HG02870 (cell line): ENCODE measurements at regions not wholly inside any gene's neighbourhood (a gene's known extent, or its start where the extent isn't known, plus 50 kb on each side); places are given as distances from the start of the nearest gene placed in this dataset.

Experiments
- ATAC-seq: cut with Tn5 transposase; IDR thresholded peaks from one replicate; pipeline ENCODE4 v1.9.1; 2021; ENCODE audit warnings: mild to moderate bottlenecking, moderate library complexity; ENCODE audit not compliant: unreplicated experiment

DNA sequence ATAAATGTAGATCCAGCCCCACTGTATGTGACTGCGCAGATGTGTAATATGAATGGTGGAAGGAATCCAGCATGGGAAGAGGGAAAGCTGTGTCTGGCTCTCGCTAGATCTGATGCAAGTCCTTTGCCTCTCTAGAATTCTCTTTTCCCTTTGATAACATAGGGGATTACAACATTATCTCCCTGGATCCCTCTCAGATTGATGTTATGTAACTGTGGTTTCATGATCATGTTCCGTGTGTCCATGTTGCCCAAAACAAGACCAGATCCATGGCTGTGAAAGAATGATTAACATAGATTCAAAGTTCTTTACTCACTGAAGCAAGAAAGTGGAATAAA lies 184.0 kb upstream of the UBL3 start:
- ATAC-seq, result no peak

- ATAC-seq, result no peak
Observed at GRCh38 chr13:30033681-30034457, 183.5 kb upstream of the UBL3 start.

GRCh38 chr13:30032263-30032662 lies 181.8 kb upstream of the UBL3 start:
- ATAC-seq, result no peak

GRCh38 chr13:30031488-30031887 lies 181.1 kb upstream of the UBL3 start:
- ATAC-seq, result no peak

- ATAC-seq, result no peak
Observed at GRCh38 chr13:30030141-30030750, 179.8 kb upstream of the UBL3 start.

- no peak for ATAC-seq
Observed at GRCh38 chr13:30027569-30028455, 177.4 kb upstream of the UBL3 start.

DNA sequence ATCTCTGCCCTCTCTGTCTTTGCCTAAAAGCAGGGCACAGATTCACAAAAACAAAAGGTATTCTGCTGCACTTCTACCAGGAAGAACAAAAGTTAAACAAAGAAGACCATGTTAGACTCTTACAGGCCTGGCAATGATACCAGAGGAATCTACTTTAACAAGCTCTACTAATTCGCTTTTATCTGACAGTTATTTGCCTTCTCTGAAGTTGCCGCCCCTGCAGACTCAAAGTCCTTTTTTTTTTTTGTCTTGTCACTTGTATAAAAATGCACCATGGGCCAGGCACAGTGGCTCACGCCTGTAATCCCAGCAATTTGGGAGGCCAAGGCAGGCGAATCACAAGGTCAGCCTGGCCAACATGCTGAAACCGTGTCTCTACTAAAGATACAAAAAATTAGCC lies 176.5 kb upstream of the UBL3 start:
- ATAC-seq, result no peak

DNA sequence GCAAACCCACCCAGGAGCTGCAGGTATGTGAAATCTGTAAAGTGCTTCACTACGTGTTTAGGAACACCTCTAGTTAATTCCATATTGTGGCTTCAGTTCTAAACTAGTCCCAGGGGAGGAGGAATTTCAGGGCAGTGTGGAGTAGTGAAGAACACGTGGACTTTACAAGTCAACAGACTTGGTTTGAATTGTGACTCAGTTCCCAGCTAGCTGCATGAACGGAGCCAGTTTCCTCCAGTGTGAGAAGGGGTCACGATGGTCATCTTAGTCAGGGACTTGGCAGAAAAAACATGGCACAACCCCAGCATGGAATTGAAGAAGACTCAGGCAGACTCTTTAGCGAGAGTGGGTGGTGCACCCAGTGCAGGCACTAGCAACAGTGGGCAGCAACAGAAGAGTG lies 175.7 kb upstream of the UBL3 start:
- no peak for ATAC-seq

DNA sequence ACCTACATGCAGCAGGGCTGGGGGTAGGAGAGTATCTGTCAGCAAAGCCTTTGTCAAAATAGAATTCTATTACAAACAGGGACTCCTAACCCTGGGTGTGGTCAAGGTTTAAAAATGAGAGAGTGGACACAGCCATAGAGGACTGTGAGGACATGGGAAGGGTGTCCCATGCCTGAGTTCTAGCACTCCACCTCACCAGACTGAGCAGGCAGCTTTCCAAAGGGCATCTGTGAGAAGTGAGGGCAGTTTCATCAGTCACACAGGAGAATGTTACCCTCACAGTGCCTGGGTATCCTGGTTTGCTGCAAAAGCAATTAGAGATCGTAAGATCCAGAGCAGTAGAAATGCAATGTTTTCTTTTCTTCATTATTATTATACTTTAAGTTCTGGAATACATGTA lies 174.9 kb upstream of the UBL3 start:
- no peak for ATAC-seq

DNA sequence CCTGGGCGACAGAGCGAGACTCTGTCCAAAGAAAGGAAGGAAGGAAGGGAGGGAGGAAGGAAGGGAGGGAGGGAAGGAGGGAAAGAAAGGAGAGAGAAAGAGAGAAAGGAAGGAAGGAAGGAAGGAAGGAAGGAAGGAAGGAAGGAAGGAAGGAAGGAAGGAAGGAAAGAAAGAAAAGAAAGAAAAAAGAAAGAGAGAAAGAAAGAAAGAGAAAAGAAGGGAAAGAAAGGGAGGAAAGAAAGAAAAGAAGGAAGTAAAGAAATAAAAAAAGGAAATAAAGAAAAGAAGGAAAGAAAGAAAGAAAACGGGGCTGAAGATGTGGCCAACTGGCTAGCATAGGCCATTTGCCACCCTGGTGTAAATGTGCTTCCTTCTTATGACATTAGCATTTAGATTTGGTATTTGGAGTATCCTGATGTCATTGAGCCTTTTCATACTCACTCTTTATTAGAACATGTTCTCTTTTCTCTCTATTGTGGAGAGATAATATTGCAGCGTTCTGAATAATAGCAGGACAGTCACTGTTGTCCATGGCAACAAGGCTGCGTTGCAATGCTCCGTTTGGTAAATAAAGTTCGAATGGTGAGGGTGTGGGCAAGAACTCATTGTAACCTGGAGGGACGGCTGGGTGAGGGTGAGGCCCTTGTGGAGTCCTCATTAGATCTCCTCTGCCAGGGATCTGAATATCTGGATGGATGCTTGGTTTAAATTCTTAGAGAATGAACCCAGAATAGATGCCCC lies 173.9 kb upstream of the UBL3 start:
- ATAC-seq, result no peak

- ATAC-seq, result no peak
Observed at GRCh38 chr13:30023196-30023895, 172.9 kb upstream of the UBL3 start.

DNA sequence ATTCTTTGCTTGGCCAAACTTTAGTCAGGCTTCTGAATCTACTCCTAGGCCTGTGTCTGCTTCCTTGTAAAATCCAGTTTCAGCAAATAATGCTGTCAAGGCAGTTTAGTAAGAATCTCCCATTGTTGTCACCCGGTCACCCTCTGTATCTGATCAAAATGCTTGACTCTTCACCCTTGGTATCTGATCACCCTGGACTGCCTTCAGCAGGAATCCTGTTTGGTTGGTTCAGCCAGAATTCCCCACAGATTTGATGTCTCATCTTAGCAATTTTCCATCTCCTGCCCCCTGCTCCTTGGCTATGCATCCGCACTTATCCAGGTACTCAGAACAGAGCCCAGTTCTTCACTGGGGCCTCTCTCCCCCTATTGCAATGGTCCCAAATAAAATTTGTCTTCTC lies 172.4 kb upstream of the UBL3 start:
- no peak for ATAC-seq

- no peak for ATAC-seq
Observed at GRCh38 chr13:30022256-30022655, 171.8 kb upstream of the UBL3 start.

DNA sequence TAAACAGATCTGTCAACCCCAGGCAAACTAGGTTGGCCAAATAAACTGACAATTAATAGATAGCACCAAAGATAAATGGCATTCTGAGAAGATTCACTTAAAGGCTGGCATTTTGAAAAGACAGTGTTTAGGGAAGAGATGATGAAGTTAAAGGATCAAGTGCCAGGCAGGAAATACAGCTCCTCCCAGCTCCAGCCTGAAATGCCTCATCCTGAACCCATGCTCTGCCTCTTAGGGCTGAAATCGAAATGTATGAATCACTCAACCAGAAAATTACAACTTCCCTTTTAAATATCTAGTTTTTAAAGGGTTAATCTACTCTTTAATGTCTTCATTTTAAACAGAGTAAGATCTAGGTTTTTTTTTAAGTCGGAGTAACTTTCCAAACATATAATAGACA lies 171.2 kb upstream of the UBL3 start:
- ATAC-seq, result no peak

DNA sequence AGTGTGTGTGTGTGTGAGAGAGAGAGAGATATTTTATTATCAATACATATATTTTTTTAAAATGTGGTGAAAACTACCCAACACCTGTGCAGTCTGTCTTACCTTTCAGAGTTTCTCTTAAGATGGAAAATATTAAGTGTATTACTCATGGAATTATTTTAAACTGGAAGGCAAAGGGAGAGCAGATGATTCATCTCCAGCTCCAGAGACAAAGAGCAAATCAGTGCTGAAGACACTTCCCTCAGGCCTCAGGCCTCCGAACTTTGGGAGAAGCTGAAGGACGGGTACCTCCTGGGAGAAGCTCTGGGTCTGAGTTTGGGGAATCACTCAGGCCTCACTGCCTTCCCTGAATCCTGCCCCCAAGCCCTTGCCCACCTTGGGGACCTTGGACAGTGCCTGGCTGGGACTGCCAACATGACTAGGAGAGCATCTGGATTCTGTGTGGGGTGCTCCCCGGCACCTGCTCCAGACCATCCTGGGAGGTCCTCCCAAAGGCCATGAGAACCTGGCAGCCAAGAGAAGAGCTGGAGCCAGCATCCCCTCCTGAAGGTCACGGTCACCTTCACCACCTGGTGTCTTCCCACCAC lies 170.4 kb upstream of the UBL3 start:
- ATAC-seq, result no peak

GRCh38 chr13:30019648-30020626 lies 169.5 kb upstream of the UBL3 start:
- ATAC-seq, result no peak

GRCh38 chr13:30017880-30018279 lies 167.5 kb upstream of the UBL3 start:
- ATAC-seq, result no peak

DNA sequence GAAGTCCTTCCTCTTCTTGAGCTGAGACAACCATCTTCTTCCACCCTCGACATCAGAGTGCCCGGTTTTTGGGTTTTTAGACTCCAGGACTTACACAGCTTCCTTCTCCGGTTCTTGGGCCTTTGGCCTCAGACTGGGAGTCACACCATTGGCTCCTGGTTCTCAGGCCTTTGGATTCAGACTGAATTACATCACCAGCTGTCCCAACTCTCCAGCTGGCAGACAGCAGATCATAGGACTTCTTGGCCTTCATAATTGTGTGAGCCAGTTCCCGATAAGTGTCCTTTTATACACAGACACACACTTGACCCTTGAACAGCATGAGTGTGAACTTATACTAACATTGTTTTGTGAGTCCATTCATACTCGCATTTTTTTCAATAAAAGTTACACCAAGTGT lies 166.0 kb upstream of the UBL3 start:
- ATAC-seq, result no peak

DNA sequence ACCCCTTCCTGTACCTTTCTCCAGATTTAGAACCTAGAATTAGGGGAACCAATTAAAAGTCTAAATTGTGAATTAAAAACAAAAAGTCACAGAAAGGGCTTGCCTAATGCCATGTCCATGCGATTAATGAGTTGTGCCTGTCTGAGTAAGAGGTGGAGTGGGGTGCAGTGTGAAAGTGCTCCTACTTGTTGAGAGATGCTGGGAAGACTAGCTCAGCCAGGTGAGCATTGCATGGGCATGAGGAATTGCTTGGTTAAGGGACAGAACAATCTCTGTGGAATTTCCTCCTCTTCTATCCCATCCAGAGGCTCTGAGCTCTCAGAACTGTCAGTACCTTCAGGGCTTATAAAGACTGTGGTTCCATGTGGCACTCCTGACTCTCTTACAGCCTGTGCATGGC lies 159.0 kb upstream of the UBL3 start:
- no peak for ATAC-seq
